H1 (cell line): ENCODE measurements at regions not wholly inside any gene's neighbourhood (a gene's known extent, or its start where the extent isn't known, plus 50 kb on each side); places are given as distances from the start of the nearest gene placed in this dataset.

Source experiments
- ASH2L ChIP-seq: fragments of 200-600, 300-600 bp; sonication (generic); IDR thresholded peaks from one replicate; pipeline ENCODE4 v1.7.1; 2017; ENCODE audit warnings: low read length
- CBX5 ChIP-seq: fragments of 300-800, 300-1000 bp; sonication (generic); IDR thresholded peaks from 2 replicates; pipeline ENCODE4 v1.7.1; 2016; ENCODE audit warnings: antibody characterized with exemption, low read length, low read depth
- GTF2F1 ChIP-seq: IDR thresholded peaks from 2 replicates; pipeline ENCODE4 v1.6.1; 2012; ENCODE audit warnings: low read depth, low read length, improper control_type of control experiment, borderline replicate concordance
- RAD21 ChIP-seq, 2 experiments: IDR thresholded peaks in 1 of 2; conservative IDR thresholded peaks in 1 of 2; 2 replicates each; pipeline ENCODE4 v1.6.1; 2011; ENCODE audit warnings: low read depth in 2 of 2, low read length in 2 of 2, improper control_type of control experiment in 1 of 2, inconsistent platforms in 1 of 2, mild to moderate bottlenecking in 1 of 2, moderate library complexity in 1 of 2
- SP4 ChIP-seq: IDR thresholded peaks from 2 replicates; pipeline ENCODE4 v1.6.1; 2012; ENCODE audit warnings: low read length, inconsistent platforms

DNA sequence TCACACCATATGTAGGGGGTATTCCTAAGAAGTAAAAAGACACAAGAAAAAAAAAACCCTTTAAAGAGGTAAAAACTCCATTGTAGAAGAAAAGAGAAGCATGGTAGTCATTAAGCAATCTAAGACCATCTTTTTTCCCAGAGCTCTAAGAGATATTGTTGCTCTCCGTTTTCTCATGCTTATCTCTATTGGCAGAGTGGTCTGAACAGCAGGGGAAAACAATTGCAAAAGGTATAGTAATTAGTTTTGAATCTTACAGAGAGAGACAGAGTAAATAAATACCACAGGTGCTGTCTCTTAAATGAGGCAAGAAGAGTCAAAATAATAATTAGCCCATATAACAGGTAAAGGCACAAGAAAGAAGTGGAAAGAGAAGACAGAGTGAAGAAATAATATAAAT is 821.4 kb upstream of the CA10 start (continued):
- TF ChIP-seq ASH2L (no peak), CBX5 (no peak), SP4 (no peak), GTF2F1 (no peak), RAD21 (IDR thresholded peaks at IDR 0.05 in 1 of 2, conservative IDR thresholded peaks at IDR 0.05 in 1 of 2; ENCODE audit: low read depth in 2 of 2, low read length in 2 of 2) (no peak)
